Fibroblast of lung (primary cell): ENCODE measurements at regions not wholly inside any gene's neighbourhood (a gene's known extent, or its start where the extent isn't known, plus 50 kb on each side); places are given as distances from the start of the nearest gene placed in this dataset.

Experiments used
- CTCF ChIP-seq, 2 donors: IDR thresholded peaks in 1 of 2; conservative IDR thresholded peaks in 1 of 2; 1 replicate in 1 of 2; 2 replicates in 1 of 2; pipeline ENCODE4 v1.5.1; 2011 to 2012; ENCODE audit warnings: low read length in 2 of 2, control low read depth in 1 of 2, inconsistent platforms in 1 of 2, low read depth in 1 of 2, mild to moderate bottlenecking in 1 of 2
- EZH2 ChIP-seq: IDR thresholded peaks from 2 replicates; pipeline ENCODE4 v1.5.1; 2012; ENCODE audit warnings: low read length, control low read depth, mild to moderate bottlenecking; ENCODE audit errors: missing control alignments

- TF ChIP-seq CTCF (conservative IDR thresholded peaks at IDR 0.05 in 1 of 2, IDR thresholded peaks at IDR 0.05 in 1 of 2; ENCODE audit: low read depth in 1 of 2, low read length in 2 of 2) (no peak), EZH2 (no peak)
These were observed 1145.6 kb downstream of the KCNT2 start for GRCh38 chr1:195462646-195463045.
